KMS-11 (cell line): ENCODE measurements at regions not wholly inside any gene's neighbourhood (a gene's known extent, or its start where the extent isn't known, plus 50 kb on each side); places are given as distances from the start of the nearest gene placed in this dataset.
"Not testable (repeated sequence)": the region's sequence is repeated elsewhere in the genome, so short reads cannot be mapped to it uniquely, and the experiment has no call there.

ENCODE experiments used
- H2AFZ ChIP-seq: fragments of 200-600 bp; sonication (generic); 2 replicates; pipeline ENCODE4 v1.6.1; 2016; ENCODE audit warnings: antibody characterized with exemption, mixed run types, low read depth
- H3K27ac ChIP-seq: fragments of 200-600 bp; sonication (generic); 2 replicates; pipeline ENCODE4 v1.6.1; 2016; ENCODE audit warnings: mild to moderate bottlenecking, mixed run types
- H3K27me3 ChIP-seq: fragments of 200-600 bp; sonication (generic); 2 replicates; pipeline ENCODE4 v1.6.1; 2017; ENCODE audit warnings: mild to moderate bottlenecking, low read depth, mixed run types, moderate library complexity; ENCODE audit not compliant: insufficient read depth
- H3K36me3 ChIP-seq: fragments of 200-600 bp; sonication (generic); 2 replicates; pipeline ENCODE4 v1.6.1; 2017; ENCODE audit warnings: mild to moderate bottlenecking, mixed run types; ENCODE audit not compliant: insufficient read depth
- H3K4me1 ChIP-seq: fragments of 200-600 bp; sonication (generic); 2 replicates; pipeline ENCODE4 v1.6.1; 2016; ENCODE audit warnings: mild to moderate bottlenecking, low read depth, mixed run types; ENCODE audit not compliant: poor library complexity, severe bottlenecking
- H3K4me2 ChIP-seq: fragments of 200-600 bp; sonication (generic); 2 replicates; pipeline ENCODE4 v1.7.0; 2016; ENCODE audit warnings: mild to moderate bottlenecking, mixed run types
- H3K4me3 ChIP-seq: fragments of 200-600 bp; sonication (generic); IDR thresholded peaks from 2 replicates; pipeline ENCODE4 v1.6.1; 2017; ENCODE audit warnings: low read depth, low read length, mixed read lengths; ENCODE audit not compliant: insufficient read depth
- H3K79me2 ChIP-seq: fragments of 200-600 bp; sonication (generic); 2 replicates; pipeline ENCODE4 v1.6.1; 2016; ENCODE audit warnings: low read depth, mixed run types; ENCODE audit not compliant: insufficient read depth
- H3K9ac ChIP-seq: fragments of 200-600 bp; sonication (generic); 2 replicates; pipeline ENCODE4 v1.6.1; 2016; ENCODE audit warnings: mild to moderate bottlenecking, mixed run types
- H4K20me1 ChIP-seq: fragments of 200-600 bp; sonication (generic); 2 replicates; pipeline ENCODE4 v1.6.1; 2016; ENCODE audit warnings: mild to moderate bottlenecking, mixed run types; ENCODE audit not compliant: insufficient read depth
- CTCF ChIP-seq: fragments of 200-600 bp; sonication (generic); conservative IDR thresholded peaks from 2 replicates; pipeline ENCODE4 v1.6.1; 2017; ENCODE audit warnings: low read depth, mild to moderate bottlenecking, antibody characterized with exemption, low read length, moderate library complexity, mixed read lengths

- no peak overlapping the region for H3K27ac ChIP-seq
- H4K20me1 ChIP-seq: no peaks in the 10 kb centered on the region
- no peaks in the 10 kb centered on the region for H3K4me1 ChIP-seq
- H3K4me3 ChIP-seq: no peak overlapping the region
- no peak overlapping the region for H3K9ac ChIP-seq
- H3K27me3 ChIP-seq: no peaks in the 10 kb centered on the region
- no peak for TF ChIP-seq CTCF
- no peak overlapping the region for H3K4me2 ChIP-seq
- H3K79me2 ChIP-seq: no peaks in the 10 kb centered on the region
- H3K36me3 ChIP-seq: no peaks in the 10 kb centered on the region
- H2AFZ ChIP-seq: no peak overlapping the region
Observed at GRCh38 chr2:4098137-4098536, 394.8 kb downstream of the DCDC2C start.

GRCh38 chr2:4101936-4102335 is 398.6 kb downstream of the DCDC2C start:
- Histone ChIP-seq H3K4me2 (no peak overlapping the region), H4K20me1 (no peaks in the 10 kb centered on the region)

GRCh38 chr2:4107179-4107578 is 403.8 kb downstream of the DCDC2C start:
- H3K79me2 ChIP-seq: no peaks in the 10 kb centered on the region
- TF ChIP-seq CTCF: no peak
- H3K36me3 ChIP-seq: no peaks in the 10 kb centered on the region
- H3K9ac ChIP-seq: no peak overlapping the region
- H4K20me1 ChIP-seq: no peaks in the 10 kb centered on the region
- H3K27ac ChIP-seq: no peak overlapping the region
- no peaks in the 10 kb centered on the region for H3K4me1 ChIP-seq
- no peak overlapping the region for H3K4me2 ChIP-seq
- H3K4me3 ChIP-seq: no peak overlapping the region
- no peaks in the 10 kb centered on the region for H3K27me3 ChIP-seq
- H2AFZ ChIP-seq: no peak overlapping the region

More at GRCh38 chr2:4101936-4102335, 398.6 kb downstream of the DCDC2C start:
- H3K4me1 ChIP-seq: no peaks in the 10 kb centered on the region
- no peak for TF ChIP-seq CTCF
- no peak overlapping the region for H2AFZ ChIP-seq
- H3K27ac ChIP-seq: no peak overlapping the region
- no peaks in the 10 kb centered on the region for H3K36me3 ChIP-seq
- H3K9ac ChIP-seq: no peak overlapping the region
- H3K79me2 ChIP-seq: no peaks in the 10 kb centered on the region
- H3K27me3 ChIP-seq: no peaks in the 10 kb centered on the region
- no peak overlapping the region for H3K4me3 ChIP-seq

GRCh38 chr2:4110273-4110672 is 406.9 kb downstream of the DCDC2C start:
- H3K9ac ChIP-seq: no peak overlapping the region
- no peak overlapping the region for H2AFZ ChIP-seq
- no peaks in the 10 kb centered on the region for H4K20me1 ChIP-seq
- no peaks in the 10 kb centered on the region for H3K4me1 ChIP-seq
- H3K27ac ChIP-seq: no peak overlapping the region
- H3K4me2 ChIP-seq: no peak overlapping the region
- H3K79me2 ChIP-seq: no peaks in the 10 kb centered on the region
- no peak for TF ChIP-seq CTCF
- H3K4me3 ChIP-seq: no peak overlapping the region
- H3K36me3 ChIP-seq: no peaks in the 10 kb centered on the region
- no peaks in the 10 kb centered on the region for H3K27me3 ChIP-seq

GRCh38 chr2:4115435-4115834 is 412.1 kb downstream of the DCDC2C start:
- H2AFZ ChIP-seq, H3K4me3 ChIP-seq, H3K27me3 ChIP-seq, H3K27ac ChIP-seq, H3K36me3 ChIP-seq, H3K4me2 ChIP-seq, H4K20me1 ChIP-seq, H3K79me2 ChIP-seq, H3K4me1 ChIP-seq, H3K9ac ChIP-seq: not testable (repeated sequence)
